IMR-90 (cell line): ENCODE measurements at regions not wholly inside any gene's neighbourhood (a gene's known extent, or its start where the extent isn't known, plus 50 kb on each side); places are given as distances from the start of the nearest gene placed in this dataset.
A peak's percentile ranks its signal among the peaks of the same experiment; 100 is the strongest.

Source experiments
- ATAC-seq: fragments of 200-7000 bp; cut with Tn5 transposase; 2 replicates; pipeline ENCODE4 v1.9.1; 2020; ENCODE audit warnings: low read depth, mild to moderate bottlenecking, moderate library complexity
- BruUV-seq: library from RNA; stranded (reverse); fragments of 400-500 nt; replicated peaks from 2 replicates; lab custom pipeline; 2021; lab: Mats Ljungman, UMichigan
- CTCF ChIA-PET: fragments of 300-600 bp; formaldehyde crosslinking; extraction: SDS; loops from one replicate; lab custom pipeline; 2021; ENCODE audit warnings: antibody characterized with exemption; lab: Yijun Ruan, JAX
- POLR2A ChIA-PET: fragments of 300-600 bp; sonication (Branson Sonifier 250); formaldehyde crosslinking; loops from one replicate; lab custom pipeline; 2022; ENCODE audit warnings: antibody characterized with exemption; ENCODE audit not compliant: unreplicated experiment; lab: Charles Lee
- DNase-seq: peaks from one replicate; pipeline ENCODE4 v3.0.0; 2013
- H2AFZ ChIP-seq: replicated peaks from 2 replicates; pipeline ENCODE3; 2013; ENCODE audit warnings: low read length, mild to moderate bottlenecking; ENCODE audit not compliant: poor library complexity
- H2AK5ac ChIP-seq: 2 replicates; pipeline ENCODE4 v1.6.1; 2013; ENCODE audit warnings: low read depth, low read length, inconsistent platforms
- H2AK9ac ChIP-seq: replicated peaks from 2 replicates; pipeline ENCODE3; 2013; ENCODE audit warnings: mild to moderate bottlenecking, low read depth, low read length, moderate library complexity; ENCODE audit not compliant: poor library complexity
- H2BK120ac ChIP-seq: 2 replicates; pipeline ENCODE4 v1.6.1; 2013; ENCODE audit warnings: low read depth, low read length, inconsistent platforms
- H2BK15ac ChIP-seq: 3 replicates; pipeline ENCODE4 v1.6.1; 2013; ENCODE audit warnings: low read depth, low read length, inconsistent platforms
- H2BK20ac ChIP-seq: 2 replicates; pipeline ENCODE4 v1.6.1; 2013; ENCODE audit warnings: low read depth, mild to moderate bottlenecking, inconsistent platforms, low read length, moderate library complexity
- H2BK5ac ChIP-seq: 2 replicates; pipeline ENCODE4 v1.6.1; 2013; ENCODE audit warnings: mild to moderate bottlenecking, low read depth, low read length, inconsistent platforms; ENCODE audit not compliant: poor library complexity, severe bottlenecking
- H3K14ac ChIP-seq: replicated peaks from 2 replicates; pipeline ENCODE4 v1.6.1; 2013; ENCODE audit warnings: low read depth, low read length, inconsistent platforms
- H3K18ac ChIP-seq: 2 replicates; pipeline ENCODE4 v1.6.1; 2013; ENCODE audit warnings: low read depth, low read length, control low read depth
- H3K23ac ChIP-seq: 2 replicates; pipeline ENCODE4 v1.6.1; 2013; ENCODE audit warnings: low read depth, low read length, inconsistent platforms
- H3K27ac ChIP-seq: 2 replicates; pipeline ENCODE4 v1.5.1; 2013; ENCODE audit warnings: mild to moderate bottlenecking, control low read depth, low read length; ENCODE audit not compliant: insufficient read depth
- H3K27me3 ChIP-seq: 2 replicates; pipeline ENCODE4 v1.6.1; 2013; ENCODE audit warnings: low read length; ENCODE audit not compliant: control insufficient read depth, insufficient read depth
- H3K36me3 ChIP-seq: 2 replicates; pipeline ENCODE4 v1.6.1; 2013; ENCODE audit warnings: low read length, mixed read lengths; ENCODE audit not compliant: control insufficient read depth, insufficient read depth
- H3K4ac ChIP-seq: 2 replicates; pipeline ENCODE4 v1.6.1; 2013; ENCODE audit warnings: low read depth, low read length, inconsistent platforms
- H3K4me1 ChIP-seq: 2 replicates; pipeline ENCODE4 v1.6.1; 2013; ENCODE audit warnings: low read length, mixed read lengths; ENCODE audit not compliant: control insufficient read depth, insufficient read depth
- H3K4me2 ChIP-seq: 2 replicates; pipeline ENCODE4 v1.6.1; 2013; ENCODE audit warnings: low read depth, mild to moderate bottlenecking, control low read depth, low read length, moderate library complexity
- H3K4me3 ChIP-seq: 2 replicates; pipeline ENCODE4 v1.5.1; 2013; ENCODE audit warnings: low read depth, mild to moderate bottlenecking, control low read depth, low read length, moderate library complexity; ENCODE audit not compliant: insufficient read depth
- H3K56ac ChIP-seq: 2 replicates; pipeline ENCODE4 v1.6.1; 2013; ENCODE audit warnings: low read length, inconsistent platforms; ENCODE audit not compliant: insufficient read depth; ENCODE audit errors: extremely low read depth
- H3K79me1 ChIP-seq, 2 experiments: 2 replicates each; pipeline ENCODE4 v1.6.1; 2013; ENCODE audit warnings: low read length in 2 of 2, inconsistent platforms in 1 of 2, low read depth in 1 of 2
- H3K9ac ChIP-seq: 2 replicates; pipeline ENCODE4 v1.6.1; 2013; ENCODE audit warnings: low read depth, low read length, control low read depth
- H3K9me1 ChIP-seq: 2 replicates; pipeline ENCODE4 v1.6.1; 2013; ENCODE audit warnings: low read length, inconsistent platforms; ENCODE audit not compliant: insufficient read depth
- H3K9me3 ChIP-seq: 2 replicates; pipeline ENCODE4 v1.6.1; 2013; ENCODE audit warnings: low read length; ENCODE audit not compliant: control insufficient read depth, insufficient read depth
- H4K20me1 ChIP-seq: 2 replicates; pipeline ENCODE4 v1.6.1; 2013; ENCODE audit warnings: low read length, inconsistent platforms; ENCODE audit not compliant: insufficient read depth
- H4K5ac ChIP-seq: 2 replicates; pipeline ENCODE4 v1.6.1; 2013; ENCODE audit warnings: mild to moderate bottlenecking, low read depth, low read length, control low read depth
- H4K8ac ChIP-seq, 2 experiments: 2 replicates each; pipeline ENCODE4 v1.6.1; 2013; ENCODE audit warnings: low read depth in 2 of 2, low read length in 2 of 2, control low read depth in 1 of 2, inconsistent platforms in 1 of 2
- H4K91ac ChIP-seq: 2 replicates; pipeline ENCODE4 v1.6.1; 2013; ENCODE audit warnings: low read depth, low read length, inconsistent platforms; ENCODE audit not compliant: insufficient read depth
- BHLHE40 ChIP-seq: fragments of 150-350 bp; IDR thresholded peaks from 2 replicates; pipeline ENCODE4 v1.6.1; 2016; ENCODE audit warnings: mild to moderate bottlenecking, low read depth, low read length
- CEBPB ChIP-seq: IDR thresholded peaks from 2 replicates; pipeline ENCODE4 v1.6.1; 2012; ENCODE audit warnings: low read depth, low read length, improper control_type of control experiment
- CHD1 ChIP-seq: IDR thresholded peaks from 2 replicates; pipeline ENCODE4 v1.6.1; 2012; ENCODE audit warnings: low read depth, low read length, improper control_type of control experiment
- CTCF ChIP-seq: conservative IDR thresholded peaks from 2 replicates; pipeline ENCODE4 v1.5.1; 2012; ENCODE audit warnings: mild to moderate bottlenecking, low read depth, low read length, improper control_type of control experiment
- ELK1 ChIP-seq: fragments of 150-350 bp; IDR thresholded peaks from 2 replicates; pipeline ENCODE4 v1.6.1; 2016; ENCODE audit warnings: low read depth, mild to moderate bottlenecking, low read length, moderate library complexity, borderline replicate concordance
- FOS ChIP-seq: fragments of 150-350 bp; IDR thresholded peaks from 2 replicates; pipeline ENCODE4 v1.6.1; 2016; ENCODE audit warnings: low read depth, low read length
- MAFK ChIP-seq: IDR thresholded peaks from 2 replicates; pipeline ENCODE4 v1.6.1; 2012; ENCODE audit warnings: low read depth, low read length, improper control_type of control experiment
- MAZ ChIP-seq: IDR thresholded peaks from 2 replicates; pipeline ENCODE4 v1.6.1; 2012; ENCODE audit warnings: low read depth, mild to moderate bottlenecking, low read length, improper control_type of control experiment, moderate library complexity, borderline replicate concordance
- MXI1 ChIP-seq: IDR thresholded peaks from 2 replicates; pipeline ENCODE4 v1.6.1; 2012; ENCODE audit warnings: low read depth, mild to moderate bottlenecking, low read length, moderate library complexity, borderline replicate concordance
- NFE2L2 ChIP-seq: fragments of 150-350 bp; IDR thresholded peaks from 2 replicates; pipeline ENCODE4 v1.6.1; 2016; ENCODE audit warnings: low read depth, mild to moderate bottlenecking, low read length
- POLR2A ChIP-seq: IDR thresholded peaks from 2 replicates; pipeline ENCODE4 v1.6.1; 2012; ENCODE audit warnings: mild to moderate bottlenecking, low read depth, low read length
- RCOR1 ChIP-seq: IDR thresholded peaks from 2 replicates; pipeline ENCODE4 v1.6.1; 2012; ENCODE audit warnings: mild to moderate bottlenecking, low read length, improper control_type of control experiment; ENCODE audit not compliant: insufficient replicate concordance
- RFX5 ChIP-seq: IDR thresholded peaks from 2 replicates; pipeline ENCODE4 v1.8.0; 2012; ENCODE audit warnings: low read depth, mild to moderate bottlenecking, low read length, moderate library complexity
- USF2 ChIP-seq: fragments of 150-350 bp; IDR thresholded peaks from 2 replicates; pipeline ENCODE4 v1.6.1; 2017; ENCODE audit warnings: mild to moderate bottlenecking, antibody characterized with exemption, low read length, low read depth
- WGBS, 2 experiments: methylation state at CpG; one replicate each; pipeline versions ENCODE4 v1.1.5 to v1.1.7; 2013; ENCODE audit warnings: missing lambda C conversion rate in 2 of 2; ENCODE audit not compliant: insufficient read length in 1 of 2; ENCODE audit errors: extremely low coverage in 2 of 2; 5-methylcytosine and 5-hydroxymethylcytosine counted together
- dilution Hi-C: fragments of 300-500 bp; cut with HindIII; formaldehyde crosslinking; loops from one replicate; pipeline ENCODE4 v1.14.3; 2018; ENCODE audit warnings: low sequenced_read_pairs; ENCODE audit not compliant: unreplicated experiment
- in situ Hi-C: fragments of 300-500 bp; cut with MboI; formaldehyde crosslinking; loops from 3 replicates; pipeline ENCODE4 v1.14.3; 2019; ENCODE audit warnings: low sequenced_read_pairs, inconsistent platforms, mixed read lengths
- intact Hi-C: fragments of 100-400 bp; cut with micrococcal nuclease; formaldehyde crosslinking; loops from 2 replicates; pipeline ENCODE4 v1.10.0; 2022

GRCh38 chr5:158414333-158414762, 555.4 kb upstream of the CLINT1 start:
- Histone ChIP-seq H3K4me3 (no peak overlapping the region), H4K8ac (no peak overlapping the region), H4K91ac (no peak overlapping the region), H3K14ac (0 out of 2 replicates have a peak overlapping the region, but pooled peaks have one; percentile 30), H2AK5ac (peak overlapping the region; percentile 34; the same call in 1 of the 2 replicates), H3K36me3 (no peaks in the 10 kb centered on the region), H3K9ac (no peak overlapping the region), H2AFZ (no peak overlapping the region), H3K27ac (no peak overlapping the region), H3K4ac (peak overlapping the region; percentile 51), H2BK20ac (peak overlapping the region; percentile 59), H3K9me1 (peaks cover 4% of the 10 kb centered on the region; the same call in 1 of the 2 replicates), H4K5ac (no peak overlapping the region), H3K56ac (no peak overlapping the region), H3K4me2 (peak overlapping the region; percentile 38), H3K23ac (no peak overlapping the region), H2BK120ac (peak overlapping the region; percentile 45; the same call in 1 of the 2 replicates), H2AK9ac (no peak overlapping the region), H2BK15ac (no peak overlapping the region; the same call in 2 of the 3 replicates), H4K20me1 (no peaks in the 10 kb centered on the region), H3K9me3 (no peaks in the 10 kb centered on the region), H2BK5ac (no peak overlapping the region), H3K27me3 (no peaks in the 10 kb centered on the region; the same call in none of the 2 replicates), H3K4me1 (peaks cover 6% of the 10 kb centered on the region), H3K79me1 (no peaks in the 10 kb centered on the region), H3K18ac (peak overlapping the region; percentile 47; the same call in 1 of the 2 replicates)
- in situ Hi-C loops (no loop called here), dilution Hi-C loops (no loop called here), intact Hi-C loops (no loop called here)
- no TSS peak for BruUV-seq
- POLR2A ChIA-PET: no interaction called here
- CTCF ChIA-PET: no interaction called here
- no peak for DNase-seq
- no peak for ATAC-seq
- no peak for TF ChIP-seq MAZ
- no peak for TF ChIP-seq CHD1
- TF ChIP-seq CEBPB: no peak
- no peak for TF ChIP-seq BHLHE40
- TF ChIP-seq CTCF: no peak
- no peak for TF ChIP-seq USF2
- no peak for TF ChIP-seq RFX5
- no peak for TF ChIP-seq NFE2L2
- TF ChIP-seq FOS: no peak
- no peak for TF ChIP-seq RCOR1
- TF ChIP-seq MXI1: no peak
- no peak for TF ChIP-seq MAFK
- TF ChIP-seq ELK1: no peak
- no peak for TF ChIP-seq POLR2A
- 33% methylated on average over 1 of the region's 3 CpGs; no CpG with 5 or more reads in 1 of the 2 experiments for WGBS, 2 experiments
